ENCODE measurements at regions not wholly inside any gene's neighbourhood (a gene's known extent, or its start where the extent isn't known, plus 50 kb on each side); places are given as distances from the start of the nearest gene placed in this dataset.

GRCh38 chr12:11965258-11965910 lies 105.4 kb upstream of the BCL2L14 start:
- no peak overlapping the region for H3K4me3 ChIP-seq (ENCODE audit: low read depth, low read length)
- DNase-seq (ENCODE audit: low read depth), result no peak
- TF ChIP-seq CTCF (IDR thresholded peaks at IDR 0.05; ENCODE audit: control insufficient read depth, extremely low read depth, insufficient read depth), result no peak

GRCh38 chr12:11967376-11968047 lies 103.2 kb upstream of the BCL2L14 start:
- no peak for TF ChIP-seq CTCF (IDR thresholded peaks at IDR 0.05; ENCODE audit: control insufficient read depth, extremely low read depth, insufficient read depth)
- no peak for DNase-seq (ENCODE audit: low read depth)
- H3K4me3 ChIP-seq (ENCODE audit: low read depth, low read length), result no peak overlapping the region

- no peak for TF ChIP-seq CTCF (IDR thresholded peaks at IDR 0.05; ENCODE audit: control insufficient read depth, extremely low read depth, insufficient read depth)
- DNase-seq (ENCODE audit: low read depth), result no peak
- no peak overlapping the region for H3K4me3 ChIP-seq (ENCODE audit: low read depth, low read length)
These were observed 102.7 kb upstream of the BCL2L14 start for GRCh38 chr12:11968048-11968383.

- H3K4me3 ChIP-seq (ENCODE audit: low read depth, low read length), result no peak overlapping the region
- no peak for TF ChIP-seq CTCF (IDR thresholded peaks at IDR 0.05; ENCODE audit: control insufficient read depth, extremely low read depth, insufficient read depth)
- no peak for DNase-seq (ENCODE audit: low read depth)
These were observed 102.2 kb upstream of the BCL2L14 start for GRCh38 chr12:11968516-11968915.

GRCh38 chr12:11969437-11970154 lies 101.1 kb upstream of the BCL2L14 start:
- DNase-seq (ENCODE audit: low read depth), result no peak
- no peak for TF ChIP-seq CTCF (IDR thresholded peaks at IDR 0.05; ENCODE audit: control insufficient read depth, extremely low read depth, insufficient read depth)
- H3K4me3 ChIP-seq (ENCODE audit: low read depth, low read length), result no peak overlapping the region

- no peak overlapping the region for H3K4me3 ChIP-seq (ENCODE audit: low read depth, low read length)
- TF ChIP-seq CTCF (IDR thresholded peaks at IDR 0.05; ENCODE audit: control insufficient read depth, extremely low read depth, insufficient read depth), result no peak
- no peak for DNase-seq (ENCODE audit: low read depth)
These were observed 100.6 kb upstream of the BCL2L14 start for GRCh38 chr12:11970155-11970520.
